ENCODE measurements at regions not wholly inside any gene's neighbourhood (a gene's known extent, or its start where the extent isn't known, plus 50 kb on each side); places are given as distances from the start of the nearest gene placed in this dataset.

GRCh38 chr4:11929080-11929479 is 500.4 kb upstream of the HS3ST1 start:
- TF ChIP-seq RFX5 (IDR thresholded peaks at IDR 0.05; ENCODE audit: low read depth, low read length) = no peak
- TF ChIP-seq RCOR1 (IDR thresholded peaks at IDR 0.05; ENCODE audit: insufficient replicate concordance, low read length) = no peak
- no peak for TF ChIP-seq CTCF (conservative IDR thresholded peaks at IDR 0.05; ENCODE audit: low read depth, low read length)
- TF ChIP-seq POLR2A (IDR thresholded peaks at IDR 0.05; ENCODE audit: low read depth, low read length) = no peak
- no peak for TF ChIP-seq BHLHE40 (IDR thresholded peaks at IDR 0.05; ENCODE audit: low read depth, low read length)
- no peak for TF ChIP-seq MXI1 (IDR thresholded peaks at IDR 0.05; ENCODE audit: borderline replicate concordance, low read depth, low read length)
- TF ChIP-seq USF2 (IDR thresholded peaks at IDR 0.05; ENCODE audit: low read depth, low read length) = no peak
